GM21423 (cell line): ENCODE measurements at regions not wholly inside any gene's neighbourhood (a gene's known extent, or its start where the extent isn't known, plus 50 kb on each side); places are given as distances from the start of the nearest gene placed in this dataset.

Experiments
- ATAC-seq: cut with Tn5 transposase; IDR thresholded peaks from one replicate; pipeline ENCODE4 v1.9.1; 2021; ENCODE audit warnings: mild to moderate bottlenecking, moderate library complexity; ENCODE audit not compliant: unreplicated experiment

- ATAC-seq: no peak
These were observed 657.8 kb downstream of the GALC start for GRCh38 chr14:87334997-87335685.

- no peak for ATAC-seq
These were observed 661.0 kb downstream of the GALC start for GRCh38 chr14:87331991-87332390.

- ATAC-seq: no peak
These were observed 667.2 kb downstream of the GALC start for GRCh38 chr14:87325741-87326140.

- no peak for ATAC-seq
These were observed 669.8 kb downstream of the GALC start for GRCh38 chr14:87323191-87323590.

GRCh38 chr14:87321548-87321947 lies 671.4 kb downstream of the GALC start:
- ATAC-seq: no peak

GRCh38 chr14:87312894-87313205 lies 680.1 kb downstream of the GALC start:
- no peak for ATAC-seq

GRCh38 chr14:87312169-87312893 lies 680.7 kb downstream of the GALC start:
- no peak for ATAC-seq

GRCh38 chr14:87309557-87309956 lies 683.4 kb downstream of the GALC start:
- ATAC-seq: no peak

- no peak for ATAC-seq
These were observed 686.4 kb downstream of the GALC start for GRCh38 chr14:87306409-87307168.

GRCh38 chr14:87305345-87305744 lies 687.6 kb downstream of the GALC start:
- ATAC-seq: no peak

GRCh38 chr14:87304404-87304803 lies 688.6 kb downstream of the GALC start:
- no peak for ATAC-seq

GRCh38 chr14:87286826-87287225 lies 706.2 kb downstream of the GALC start:
- no peak for ATAC-seq

GRCh38 chr14:87286191-87286590 lies 706.8 kb downstream of the GALC start:
- ATAC-seq: no peak

- ATAC-seq: no peak
These were observed 707.5 kb downstream of the GALC start for GRCh38 chr14:87285506-87285905.

GRCh38 chr14:87283547-87283946 lies 709.4 kb downstream of the GALC start:
- no peak for ATAC-seq

- no peak for ATAC-seq
These were observed 710.7 kb downstream of the GALC start for GRCh38 chr14:87282266-87282665.

- no peak for ATAC-seq
These were observed 714.6 kb downstream of the GALC start for GRCh38 chr14:87278415-87278814.

- ATAC-seq: no peak
These were observed 721.7 kb downstream of the GALC start for GRCh38 chr14:87271331-87271730.

GRCh38 chr14:87268997-87269396 lies 724.0 kb downstream of the GALC start:
- no peak for ATAC-seq

- no peak for ATAC-seq
These were observed 728.2 kb downstream of the GALC start for GRCh38 chr14:87264796-87265195.

GRCh38 chr14:87264272-87264785 lies 728.7 kb downstream of the GALC start:
- ATAC-seq: no peak

- no peak for ATAC-seq
These were observed 731.4 kb downstream of the GALC start for GRCh38 chr14:87261621-87262020.
